ENCODE measurements at regions not wholly inside any gene's neighbourhood (a gene's known extent, or its start where the extent isn't known, plus 50 kb on each side); places are given as distances from the start of the nearest gene placed in this dataset.

DNA sequence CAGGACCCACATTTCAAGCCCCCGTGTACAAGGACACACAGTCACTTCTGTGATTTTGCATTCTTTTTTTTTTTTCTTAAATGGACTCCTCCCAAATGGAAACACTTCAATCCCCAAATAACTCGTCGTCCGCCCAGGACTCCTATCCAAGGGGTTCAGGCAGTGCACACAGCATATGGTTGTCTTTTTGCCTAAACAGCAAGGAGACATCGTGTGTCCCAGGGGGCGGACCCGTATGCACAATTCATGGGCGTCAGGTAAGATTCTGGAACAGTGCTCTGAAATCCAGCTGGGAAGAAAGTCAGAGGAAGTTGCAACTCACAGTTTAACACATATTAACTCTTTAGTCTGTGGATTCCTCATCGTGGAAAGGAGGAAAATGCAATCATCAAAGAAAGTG lies 231.3 kb downstream of the SHOX start:
- peaks cover 0 to 4% of the 10 kb centered on the region in 2 donors for H3K9me3 ChIP-seq (replicated peaks in 1 of 2; ENCODE audit: control insufficient read depth in 2 of 2, insufficient read depth in 1 of 2, low read depth in 1 of 2, low read length in 2 of 2)
- WGBS, 2 donors (ENCODE audit: extremely low coverage in 2 of 2, insufficient read length in 2 of 2, insufficient replicate concordance in 1 of 2): no CpG with 5 or more reads among the region's 9 CpGs
- H3K4me3 ChIP-seq (ENCODE audit: low read length in 2 of 2): no peak overlapping the region
- H3K79me1 ChIP-seq (ENCODE audit: low read depth, low read length): no peaks in the 10 kb centered on the region
- no peak overlapping the region for H3K4ac ChIP-seq (ENCODE audit: low read length)
- no peak overlapping the region for H2BK5ac ChIP-seq (ENCODE audit: low read length)
- H4K91ac ChIP-seq (ENCODE audit: low read depth, low read length, poor library complexity): no peak overlapping the region
- no peak overlapping the region for H2AK5ac ChIP-seq (ENCODE audit: low read depth, low read length)
- H2BK12ac ChIP-seq (ENCODE audit: low read length): no peak overlapping the region
- H3K14ac ChIP-seq (ENCODE audit: low read length): no peak overlapping the region
- no peaks in the 10 kb centered on the region for H3K36me3 ChIP-seq (replicated peaks in 1 of 2; ENCODE audit: control insufficient read depth in 2 of 2, insufficient read depth in 2 of 2, low read length in 2 of 2)
- no peak overlapping the region for H3K4me2 ChIP-seq (ENCODE audit: insufficient read depth, low read length, poor library complexity, severe bottlenecking)
- H3K27me3 ChIP-seq (ENCODE audit: control insufficient read depth in 3 of 3, insufficient read depth in 3 of 3, low read depth in 1 of 3, low read length in 3 of 3): no peaks in the 10 kb centered on the region
- H2BK120ac ChIP-seq (ENCODE audit: low read depth, low read length): no peak overlapping the region
- no peak overlapping the region for H3K9ac ChIP-seq (ENCODE audit: low read depth, low read length, poor library complexity)
- no peak overlapping the region for H3K18ac ChIP-seq (ENCODE audit: low read length)
- H3K23ac ChIP-seq (ENCODE audit: low read depth, low read length, poor library complexity): no peak overlapping the region
- no peak overlapping the region for H3K27ac ChIP-seq (replicated peaks; ENCODE audit: low read length)
- H2AFZ ChIP-seq (ENCODE audit: low read length): no peak overlapping the region
- no peak overlapping the region for H4K8ac ChIP-seq (ENCODE audit: low read depth, low read length)
- H2BK15ac ChIP-seq (ENCODE audit: low read length): no peak overlapping the region
- DNase-seq (ENCODE audit: low spot score): no peak
- H3K4me1 ChIP-seq (ENCODE audit: control insufficient read depth in 2 of 2, insufficient read depth in 1 of 2, low read depth in 1 of 2, low read length in 2 of 2): no peaks in the 10 kb centered on the region

- no peak overlapping the region for H2AK5ac ChIP-seq (ENCODE audit: low read depth, low read length)
- H3K23ac ChIP-seq (ENCODE audit: low read depth, low read length, poor library complexity): no peak overlapping the region
- no peak overlapping the region for H3K4me3 ChIP-seq (ENCODE audit: low read length in 2 of 2)
- no peak overlapping the region for H4K91ac ChIP-seq (ENCODE audit: low read depth, low read length, poor library complexity)
- no peak overlapping the region for H2BK15ac ChIP-seq (ENCODE audit: low read length)
- no peak overlapping the region for H2BK120ac ChIP-seq (ENCODE audit: low read depth, low read length)
- no peak overlapping the region for H3K18ac ChIP-seq (ENCODE audit: low read length)
- H3K9ac ChIP-seq (ENCODE audit: low read depth, low read length, poor library complexity): no peak overlapping the region
- no peaks in the 10 kb centered on the region for H3K36me3 ChIP-seq (replicated peaks in 1 of 2; ENCODE audit: control insufficient read depth in 2 of 2, insufficient read depth in 2 of 2, low read length in 2 of 2)
- H3K9me3 ChIP-seq (replicated peaks in 1 of 2; ENCODE audit: control insufficient read depth in 2 of 2, insufficient read depth in 1 of 2, low read depth in 1 of 2, low read length in 2 of 2): peaks cover 0 to 4% of the 10 kb centered on the region in 2 donors
- no peak overlapping the region for H3K14ac ChIP-seq (ENCODE audit: low read length)
- H4K8ac ChIP-seq (ENCODE audit: low read depth, low read length): no peak overlapping the region
- no peak overlapping the region for H2BK5ac ChIP-seq (ENCODE audit: low read length)
- no peak overlapping the region for H2AFZ ChIP-seq (ENCODE audit: low read length)
- DNase-seq (ENCODE audit: low spot score): no peak
- H3K27me3 ChIP-seq (ENCODE audit: control insufficient read depth in 3 of 3, insufficient read depth in 3 of 3, low read depth in 1 of 3, low read length in 3 of 3): no peaks in the 10 kb centered on the region
- H3K27ac ChIP-seq (replicated peaks; ENCODE audit: low read length): no peak overlapping the region
- H3K79me1 ChIP-seq (ENCODE audit: low read depth, low read length): no peaks in the 10 kb centered on the region
- no peak overlapping the region for H3K4ac ChIP-seq (ENCODE audit: low read length)
- H3K4me1 ChIP-seq (ENCODE audit: control insufficient read depth in 2 of 2, insufficient read depth in 1 of 2, low read depth in 1 of 2, low read length in 2 of 2): no peaks in the 10 kb centered on the region
- no peak overlapping the region for H3K4me2 ChIP-seq (ENCODE audit: insufficient read depth, low read length, poor library complexity, severe bottlenecking)
- no CpG with 5 or more reads among the region's 14 CpGs for WGBS, 2 donors (ENCODE audit: extremely low coverage in 2 of 2, insufficient read length in 2 of 2, insufficient replicate concordance in 1 of 2)
- H2BK12ac ChIP-seq (ENCODE audit: low read length): no peak overlapping the region
These were observed 230.8 kb downstream of the SHOX start for GRCh38 chrX:861340-861890.

GRCh38 chrX:859329-859728 lies 228.7 kb downstream of the SHOX start:
- H3K14ac ChIP-seq (ENCODE audit: low read length): no peak overlapping the region
- H2BK15ac ChIP-seq (ENCODE audit: low read length): no peak overlapping the region
- no peak overlapping the region for H3K4me3 ChIP-seq (ENCODE audit: low read length in 2 of 2)
- H2AFZ ChIP-seq (ENCODE audit: low read length): no peak overlapping the region
- no peaks in the 10 kb centered on the region for H3K4me1 ChIP-seq (ENCODE audit: control insufficient read depth in 2 of 2, insufficient read depth in 1 of 2, low read depth in 1 of 2, low read length in 2 of 2)
- no peak for DNase-seq (ENCODE audit: low spot score)
- H3K23ac ChIP-seq (ENCODE audit: low read depth, low read length, poor library complexity): no peak overlapping the region
- no peaks in the 10 kb centered on the region for H3K9me3 ChIP-seq (replicated peaks in 1 of 2; ENCODE audit: control insufficient read depth in 2 of 2, insufficient read depth in 1 of 2, low read depth in 1 of 2, low read length in 2 of 2)
- H3K36me3 ChIP-seq (replicated peaks in 1 of 2; ENCODE audit: control insufficient read depth in 2 of 2, insufficient read depth in 2 of 2, low read length in 2 of 2): no peaks in the 10 kb centered on the region
- no CpG with 5 or more reads among the region's 1 CpG for WGBS, 2 donors (ENCODE audit: extremely low coverage in 2 of 2, insufficient read length in 2 of 2, insufficient replicate concordance in 1 of 2)
- H2AK5ac ChIP-seq (ENCODE audit: low read depth, low read length): no peak overlapping the region
- H3K4me2 ChIP-seq (ENCODE audit: insufficient read depth, low read length, poor library complexity, severe bottlenecking): no peak overlapping the region
- H3K4ac ChIP-seq (ENCODE audit: low read length): no peak overlapping the region
- H3K27me3 ChIP-seq (ENCODE audit: control insufficient read depth in 3 of 3, insufficient read depth in 3 of 3, low read depth in 1 of 3, low read length in 3 of 3): no peaks in the 10 kb centered on the region
- H3K18ac ChIP-seq (ENCODE audit: low read length): no peak overlapping the region
- no peak overlapping the region for H3K9ac ChIP-seq (ENCODE audit: low read depth, low read length, poor library complexity)
- no peak overlapping the region for H4K8ac ChIP-seq (ENCODE audit: low read depth, low read length)
- H2BK5ac ChIP-seq (ENCODE audit: low read length): no peak overlapping the region
- H2BK120ac ChIP-seq (ENCODE audit: low read depth, low read length): no peak overlapping the region
- no peak overlapping the region for H2BK12ac ChIP-seq (ENCODE audit: low read length)
- H3K27ac ChIP-seq (replicated peaks; ENCODE audit: low read length): no peak overlapping the region
- H4K91ac ChIP-seq (ENCODE audit: low read depth, low read length, poor library complexity): no peak overlapping the region
- no peaks in the 10 kb centered on the region for H3K79me1 ChIP-seq (ENCODE audit: low read depth, low read length)

- H3K4ac ChIP-seq (ENCODE audit: low read length): no peak overlapping the region
- no peak overlapping the region for H3K9ac ChIP-seq (ENCODE audit: low read depth, low read length, poor library complexity)
- H3K4me1 ChIP-seq (ENCODE audit: control insufficient read depth in 2 of 2, insufficient read depth in 1 of 2, low read depth in 1 of 2, low read length in 2 of 2): no peaks in the 10 kb centered on the region
- no peak overlapping the region for H3K23ac ChIP-seq (ENCODE audit: low read depth, low read length, poor library complexity)
- no peak overlapping the region for H3K18ac ChIP-seq (ENCODE audit: low read length)
- H2BK5ac ChIP-seq (ENCODE audit: low read length): no peak overlapping the region
- H2BK120ac ChIP-seq (ENCODE audit: low read depth, low read length): no peak overlapping the region
- H3K27me3 ChIP-seq (ENCODE audit: control insufficient read depth in 3 of 3, insufficient read depth in 3 of 3, low read depth in 1 of 3, low read length in 3 of 3): no peaks in the 10 kb centered on the region
- no peaks in the 10 kb centered on the region for H3K36me3 ChIP-seq (replicated peaks in 1 of 2; ENCODE audit: control insufficient read depth in 2 of 2, insufficient read depth in 2 of 2, low read length in 2 of 2)
- no peak overlapping the region for H2BK12ac ChIP-seq (ENCODE audit: low read length)
- no peak overlapping the region for H2AFZ ChIP-seq (ENCODE audit: low read length)
- no peak overlapping the region for H3K14ac ChIP-seq (ENCODE audit: low read length)
- H3K4me2 ChIP-seq (ENCODE audit: insufficient read depth, low read length, poor library complexity, severe bottlenecking): no peak overlapping the region
- H2AK5ac ChIP-seq (ENCODE audit: low read depth, low read length): no peak overlapping the region
- no peak overlapping the region for H4K91ac ChIP-seq (ENCODE audit: low read depth, low read length, poor library complexity)
- H3K4me3 ChIP-seq (ENCODE audit: low read length in 2 of 2): no peak overlapping the region
- DNase-seq (ENCODE audit: low spot score): no peak
- H3K27ac ChIP-seq (replicated peaks; ENCODE audit: low read length): no peak overlapping the region
- no CpG with 5 or more reads among the region's 1 CpG for WGBS, 2 donors (ENCODE audit: extremely low coverage in 2 of 2, insufficient read length in 2 of 2, insufficient replicate concordance in 1 of 2)
- H4K8ac ChIP-seq (ENCODE audit: low read depth, low read length): no peak overlapping the region
- H3K79me1 ChIP-seq (ENCODE audit: low read depth, low read length): no peaks in the 10 kb centered on the region
- no peak overlapping the region for H2BK15ac ChIP-seq (ENCODE audit: low read length)
- H3K9me3 ChIP-seq (replicated peaks in 1 of 2; ENCODE audit: control insufficient read depth in 2 of 2, insufficient read depth in 1 of 2, low read depth in 1 of 2, low read length in 2 of 2): no peaks in the 10 kb centered on the region
These were observed 228.0 kb downstream of the SHOX start for GRCh38 chrX:858542-859078.
